NB4 (cell line): ENCODE measurements at regions not wholly inside any gene's neighbourhood (a gene's known extent, or its start where the extent isn't known, plus 50 kb on each side); places are given as distances from the start of the nearest gene placed in this dataset.
A peak's percentile ranks its signal among the peaks of the same experiment; 100 is the strongest.
"Not testable (repeated sequence)": the region's sequence is repeated elsewhere in the genome, so short reads cannot be mapped to it uniquely, and the experiment has no call there.

Experiments
- DNase-seq: peaks from one replicate; pipeline ENCODE4 v3.0.0; 2010; ENCODE audit warnings: low read depth
- H3K4me3 ChIP-seq: one replicate; pipeline ENCODE4 v1.5.1; 2011; ENCODE audit warnings: mild to moderate bottlenecking, low read depth, low read length, moderate library complexity
- MYC ChIP-seq: IDR thresholded peaks from 2 replicates; pipeline ENCODE4 v1.6.1; 2011; ENCODE audit warnings: low read depth, low read length
- POLR2A ChIP-seq: IDR thresholded peaks from 2 replicates; pipeline ENCODE4 v1.6.1; 2011; ENCODE audit warnings: mild to moderate bottlenecking; ENCODE audit not compliant: insufficient read length; ENCODE audit errors: extremely low read depth
- TF ChIP-seq, protein P1 (sequence below): IDR thresholded peaks from one replicate; pipeline ENCODE4 v1.5.1; 2012; ENCODE audit warnings: low read depth, low read length
- TF ChIP-seq, protein P2 (sequence below): IDR thresholded peaks from 2 replicates; pipeline ENCODE4 v1.6.1; 2011; ENCODE audit warnings: low read depth, low read length

DNA sequence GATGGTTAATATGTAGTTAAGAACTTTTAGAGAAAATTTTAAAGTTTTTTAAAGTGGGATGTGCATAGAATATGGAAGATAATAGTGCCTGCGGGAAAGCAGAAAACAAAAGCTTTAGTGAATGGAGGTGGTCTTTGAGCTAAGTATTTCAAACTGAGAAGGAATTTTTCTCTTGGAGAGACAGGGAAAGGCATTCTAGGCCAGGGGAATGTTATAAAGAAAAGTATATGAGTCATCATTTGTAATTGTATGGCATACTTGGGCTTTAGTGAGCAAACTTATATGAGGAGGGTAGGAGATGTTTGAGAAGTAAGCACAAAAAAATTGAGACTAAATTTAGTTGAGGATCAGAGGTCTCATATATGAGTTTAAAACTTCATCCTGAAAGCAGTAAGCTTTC lies 467.0 kb downstream of the PPARGC1A start:
- DNase-seq = no peak
- H3K4me3 ChIP-seq = no peak overlapping the region
- TF ChIP-seq, protein P1, sequence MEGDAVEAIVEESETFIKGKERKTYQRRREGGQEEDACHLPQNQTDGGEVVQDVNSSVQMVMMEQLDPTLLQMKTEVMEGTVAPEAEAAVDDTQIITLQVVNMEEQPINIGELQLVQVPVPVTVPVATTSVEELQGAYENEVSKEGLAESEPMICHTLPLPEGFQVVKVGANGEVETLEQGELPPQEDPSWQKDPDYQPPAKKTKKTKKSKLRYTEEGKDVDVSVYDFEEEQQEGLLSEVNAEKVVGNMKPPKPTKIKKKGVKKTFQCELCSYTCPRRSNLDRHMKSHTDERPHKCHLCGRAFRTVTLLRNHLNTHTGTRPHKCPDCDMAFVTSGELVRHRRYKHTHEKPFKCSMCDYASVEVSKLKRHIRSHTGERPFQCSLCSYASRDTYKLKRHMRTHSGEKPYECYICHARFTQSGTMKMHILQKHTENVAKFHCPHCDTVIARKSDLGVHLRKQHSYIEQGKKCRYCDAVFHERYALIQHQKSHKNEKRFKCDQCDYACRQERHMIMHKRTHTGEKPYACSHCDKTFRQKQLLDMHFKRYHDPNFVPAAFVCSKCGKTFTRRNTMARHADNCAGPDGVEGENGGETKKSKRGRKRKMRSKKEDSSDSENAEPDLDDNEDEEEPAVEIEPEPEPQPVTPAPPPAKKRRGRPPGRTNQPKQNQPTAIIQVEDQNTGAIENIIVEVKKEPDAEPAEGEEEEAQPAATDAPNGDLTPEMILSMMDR = no peak
- TF ChIP-seq POLR2A = no peak
- no peak for TF ChIP-seq MYC
- TF ChIP-seq, protein P2, sequence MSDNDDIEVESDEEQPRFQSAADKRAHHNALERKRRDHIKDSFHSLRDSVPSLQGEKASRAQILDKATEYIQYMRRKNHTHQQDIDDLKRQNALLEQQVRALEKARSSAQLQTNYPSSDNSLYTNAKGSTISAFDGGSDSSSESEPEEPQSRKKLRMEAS = no peak

DNA sequence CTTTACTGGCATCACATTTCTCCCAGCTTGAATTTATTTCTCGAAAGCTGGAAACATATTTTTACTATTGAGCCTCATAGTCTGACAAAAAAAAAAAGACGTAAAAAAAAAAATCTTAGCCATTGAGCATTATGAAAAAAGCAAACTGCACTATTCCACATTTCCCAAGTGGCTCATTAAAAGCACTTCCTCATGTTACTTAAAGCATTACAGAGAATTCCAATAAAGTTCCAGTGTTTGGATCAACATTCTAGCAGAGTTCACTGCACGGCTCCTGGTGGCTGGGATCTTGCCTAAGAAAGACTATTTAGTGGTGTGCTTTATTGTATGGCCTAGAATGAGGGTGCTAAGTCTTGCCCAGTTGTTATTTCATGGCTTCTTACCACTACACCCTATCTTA lies 476.2 kb downstream of the PPARGC1A start:
- TF ChIP-seq, protein P2 = no peak
- TF ChIP-seq MYC = no peak
- no peak for DNase-seq
- no peak overlapping the region for H3K4me3 ChIP-seq

DNA sequence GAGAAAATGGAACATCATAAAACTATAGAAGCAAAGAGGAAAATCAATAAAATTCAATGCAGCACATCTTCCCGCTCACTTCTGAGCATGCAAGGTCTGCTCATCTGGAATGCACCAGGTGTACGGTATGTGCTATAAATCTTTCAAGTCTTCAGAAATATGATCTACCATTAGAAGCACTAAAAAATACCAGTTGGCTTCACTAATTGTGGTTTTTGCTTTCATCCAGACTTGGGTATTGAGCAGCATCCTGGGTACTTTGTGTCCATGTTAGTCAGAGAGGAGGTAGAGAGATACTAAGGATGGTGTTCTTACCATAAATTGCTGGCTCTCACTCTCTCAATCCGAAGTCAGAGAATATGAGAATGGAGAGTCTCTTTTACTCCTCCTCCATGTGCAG lies 477.1 kb downstream of the PPARGC1A start:
- H3K4me3 ChIP-seq = no peak overlapping the region
- DNase-seq = no peak
- TF ChIP-seq POLR2A = no peak
- TF ChIP-seq, protein P1 = no peak
- TF ChIP-seq MYC = no peak
- TF ChIP-seq, protein P2 = no peak

DNA sequence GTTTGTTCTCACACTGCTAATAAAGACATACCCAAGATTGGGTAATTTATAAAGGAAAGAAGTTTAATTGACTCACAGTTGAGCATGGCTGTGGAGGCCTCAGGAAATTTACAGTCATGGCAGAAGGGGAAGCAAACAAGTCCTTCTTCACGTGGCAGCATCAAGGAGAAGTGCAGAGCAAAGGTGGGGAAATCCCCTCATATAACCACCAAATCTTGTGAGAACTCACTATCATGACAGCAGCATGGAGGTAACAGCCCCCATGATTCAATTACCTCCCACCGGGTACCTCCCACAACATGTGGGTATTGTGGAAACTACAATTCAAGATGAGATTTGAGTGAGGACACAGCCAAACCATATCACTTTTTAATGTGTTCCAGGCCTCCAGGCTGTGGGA lies 480.9 kb downstream of the PPARGC1A start:
- DNase-seq = peak; percentile 9
- H3K4me3 ChIP-seq = not testable (repeated sequence)

DNA sequence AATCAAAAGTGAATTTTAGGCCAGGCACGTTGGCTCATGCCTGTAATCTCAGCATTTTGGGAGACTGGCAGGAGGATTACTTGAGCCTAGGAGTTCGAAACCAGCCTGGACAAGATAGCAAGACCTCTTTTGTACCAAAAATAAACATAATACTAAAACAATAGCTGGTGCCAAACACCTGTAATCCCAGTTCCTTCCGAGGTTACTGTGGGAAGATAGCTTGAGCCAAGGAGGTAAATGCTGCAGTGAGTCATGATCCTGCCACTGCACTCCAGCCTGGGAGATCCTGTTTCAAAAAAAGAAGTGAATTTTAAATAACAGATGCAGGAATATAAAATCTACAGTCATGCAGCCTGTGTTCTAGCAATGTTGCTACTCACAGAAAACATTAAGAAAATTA lies 488.3 kb downstream of the PPARGC1A start:
- TF ChIP-seq MYC (no peak), POLR2A (no peak)
- TF ChIP-seq, protein P2 = no peak
- TF ChIP-seq, protein P1 = no peak
- H3K4me3 ChIP-seq = no peak overlapping the region
- no peak for DNase-seq

DNA sequence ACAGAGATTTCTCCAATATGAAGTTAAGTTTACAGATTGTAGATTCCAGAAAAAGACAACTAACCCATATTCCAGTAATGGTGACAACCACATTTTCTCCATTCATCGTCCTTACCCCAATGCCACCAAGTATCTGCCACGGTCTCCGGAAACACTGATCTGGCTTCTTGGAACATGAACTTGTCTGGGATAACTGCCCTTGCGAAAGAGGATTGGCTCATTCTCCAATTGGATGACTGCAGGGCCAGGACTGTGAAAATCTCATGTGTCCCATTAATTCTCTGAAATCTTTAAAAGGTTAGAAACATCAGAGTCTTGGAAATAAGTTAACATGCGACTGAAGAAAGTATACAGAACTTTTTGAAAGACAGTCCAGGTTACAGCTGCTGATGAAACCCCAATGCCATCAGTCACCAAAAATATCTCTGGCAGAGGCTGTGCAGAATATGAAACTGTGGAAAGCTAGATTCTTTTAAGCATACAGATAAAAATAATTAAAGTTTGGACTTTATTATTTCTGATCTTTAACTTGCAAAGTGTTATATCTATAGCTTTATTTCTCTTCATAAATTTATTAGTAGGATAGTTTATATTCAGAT lies 496.9 kb downstream of the PPARGC1A start:
- TF ChIP-seq POLR2A (no peak), MYC (no peak)
- TF ChIP-seq, protein P1 = no peak
- TF ChIP-seq, protein P2 = no peak
- H3K4me3 ChIP-seq = no peak overlapping the region
- no peak for DNase-seq

DNA sequence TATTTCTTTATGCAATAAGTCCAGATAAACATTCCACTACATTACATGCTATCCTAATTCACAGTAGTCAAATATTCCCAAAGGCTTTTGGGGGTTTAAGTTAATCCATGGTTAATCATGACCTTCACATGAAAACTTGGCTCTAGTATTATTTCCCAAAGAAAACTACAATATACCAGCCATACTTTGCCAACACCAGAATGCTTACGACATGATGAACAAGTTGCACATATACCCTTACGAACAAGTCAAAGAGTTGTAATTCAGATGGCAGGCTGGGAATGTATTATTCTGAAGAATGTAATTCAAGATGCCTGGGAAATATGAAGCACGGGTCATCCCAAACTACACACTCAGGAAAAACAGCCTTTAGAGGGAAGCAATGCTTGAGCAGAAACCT lies 499.6 kb downstream of the PPARGC1A start:
- TF ChIP-seq POLR2A = no peak
- TF ChIP-seq, protein P1 = no peak
- no peak for TF ChIP-seq MYC
- TF ChIP-seq, protein P2 = no peak
- DNase-seq = no peak
- no peak overlapping the region for H3K4me3 ChIP-seq
